ENCODE measurements at regions not wholly inside any gene's neighbourhood (a gene's known extent, or its start where the extent isn't known, plus 50 kb on each side); places are given as distances from the start of the nearest gene placed in this dataset. TPM values are rescaled to one million over a fixed set of nuclear protein-coding genes. Genes with fewer than 3 reads are reported as not detected.
A peak's percentile ranks its signal among the peaks of the same experiment; 100 is the strongest.

- no peak for DNase-seq (ENCODE audit: low read depth in 2 of 3, low spot score in 2 of 3)
These were observed 86.3 kb upstream of the AHR start for GRCh38 chr7:17212188-17212587.

- DNase-seq (ENCODE audit: low read depth in 2 of 3, low spot score in 2 of 3) = no peak
These were observed 70.5 kb upstream of the AHR start for GRCh38 chr7:17227766-17228490.

- no peak for DNase-seq (ENCODE audit: low read depth in 2 of 3, low spot score in 2 of 3)
These were observed 69.2 kb upstream of the AHR start for GRCh38 chr7:17229228-17229627.

- DNase-seq (ENCODE audit: low read depth in 2 of 3, low spot score in 2 of 3) = peak in 1 of 3 donors; percentile 3
These were observed 68.2 kb upstream of the AHR start for GRCh38 chr7:17230099-17230807.

- peak in 1 of 3 donors; percentile 7 for DNase-seq (ENCODE audit: low read depth in 2 of 3, low spot score in 2 of 3)
These were observed 64.8 kb upstream of the AHR start for GRCh38 chr7:17233603-17234002.

- DNase-seq (ENCODE audit: low read depth in 2 of 3, low spot score in 2 of 3) = peak in 1 of 3 donors; percentile 49
These were observed 64.4 kb upstream of the AHR start for GRCh38 chr7:17234030-17234397.

- DNase-seq (ENCODE audit: low read depth in 2 of 3, low spot score in 2 of 3) = peak; percentile 61 to 95 (median 94)
These were observed 63.9 kb upstream of the AHR start for GRCh38 chr7:17234398-17235031.

GRCh38 chr7:17236171-17236570 is 62.3 kb upstream of the AHR start:
- no peak for DNase-seq (ENCODE audit: low read depth in 2 of 3, low spot score in 2 of 3)

- no peak for DNase-seq (ENCODE audit: low read depth in 2 of 3, low spot score in 2 of 3)
These were observed 61.8 kb upstream of the AHR start for GRCh38 chr7:17236603-17237002.

GRCh38 chr7:17239046-17239445 is 59.4 kb upstream of the AHR start:
- DNase-seq (ENCODE audit: low read depth in 2 of 3, low spot score in 2 of 3) = no peak

- no peak for DNase-seq (ENCODE audit: low read depth in 2 of 3, low spot score in 2 of 3)
These were observed 58.5 kb upstream of the AHR start for GRCh38 chr7:17239683-17240521.

GRCh38 chr7:17242504-17242903 is 55.9 kb upstream of the AHR start:
- no peak for DNase-seq (ENCODE audit: low read depth in 2 of 3, low spot score in 2 of 3)

- no peak for DNase-seq (ENCODE audit: low read depth in 2 of 3, low spot score in 2 of 3)
These were observed 53.7 kb upstream of the AHR start for GRCh38 chr7:17244786-17245185.

GRCh38 chr7:17247357-17247756 is 51.1 kb upstream of the AHR start:
- DNase-seq (ENCODE audit: low read depth in 2 of 3, low spot score in 2 of 3) = no peak

GRCh38 chr7:17248527-17248926 is 49.9 kb upstream of the AHR start:
- DNase-seq (ENCODE audit: low read depth in 2 of 3, low spot score in 2 of 3) = no peak

Small RNA genes lying in the stretch of these regions (small RNA-seq; reads per million reads assigned to genes)
- gene RF00017 = not detected

Measured in hematopoietic multipotent progenitor cell (in vitro differentiated cells).